ENCODE measurements at regions not wholly inside any gene's neighbourhood (a gene's known extent, or its start where the extent isn't known, plus 50 kb on each side); places are given as distances from the start of the nearest gene placed in this dataset.

DNA sequence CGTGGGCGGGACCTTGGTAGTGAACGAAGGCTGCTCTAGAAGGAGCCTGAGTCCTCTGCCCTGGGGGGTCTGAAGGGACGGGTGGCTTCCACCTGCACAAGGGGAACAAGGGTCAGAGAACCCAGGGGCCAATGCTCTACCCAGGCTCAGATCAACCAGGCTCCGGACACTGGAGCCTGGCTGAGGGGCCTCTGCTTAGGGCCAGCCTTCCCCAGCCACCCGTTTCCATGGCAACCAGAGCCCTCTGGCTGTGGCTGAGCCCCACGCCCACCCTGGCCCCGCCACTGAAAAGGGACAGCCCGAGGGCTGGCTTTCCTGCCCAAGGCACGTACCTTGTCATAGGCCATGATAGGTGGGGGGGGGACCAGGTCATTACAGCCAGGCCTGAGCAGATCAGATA lies 724.6 kb downstream of the PTPRU start (continued):
- TF ChIP-seq MEIS1 (CRISPR knock-in tag; IDR thresholded peaks at IDR 0.05; ENCODE audit: borderline replicate concordance) (no peak), MIXL1 (CRISPR knock-in tag; IDR thresholded peaks at IDR 0.05) (no peak), ETV6 (CRISPR knock-in tag; conservative IDR thresholded peaks at IDR 0.05) (no peak)
- TF ChIP-seq, protein P1, sequence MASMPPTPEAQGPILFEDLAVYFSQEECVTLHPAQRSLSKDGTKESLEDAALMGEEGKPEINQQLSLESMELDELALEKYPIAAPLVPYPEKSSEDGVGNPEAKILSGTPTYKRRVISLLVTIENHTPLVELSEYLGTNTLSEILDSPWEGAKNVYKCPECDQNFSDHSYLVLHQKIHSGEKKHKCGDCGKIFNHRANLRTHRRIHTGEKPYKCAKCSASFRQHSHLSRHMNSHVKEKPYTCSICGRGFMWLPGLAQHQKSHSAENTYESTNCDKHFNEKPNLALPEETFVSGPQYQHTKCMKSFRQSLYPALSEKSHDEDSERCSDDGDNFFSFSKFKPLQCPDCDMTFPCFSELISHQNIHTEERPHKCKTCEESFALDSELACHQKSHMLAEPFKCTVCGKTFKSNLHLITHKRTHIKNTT (CRISPR knock-in tag; IDR thresholded peaks at IDR 0.05): no peak

DNA sequence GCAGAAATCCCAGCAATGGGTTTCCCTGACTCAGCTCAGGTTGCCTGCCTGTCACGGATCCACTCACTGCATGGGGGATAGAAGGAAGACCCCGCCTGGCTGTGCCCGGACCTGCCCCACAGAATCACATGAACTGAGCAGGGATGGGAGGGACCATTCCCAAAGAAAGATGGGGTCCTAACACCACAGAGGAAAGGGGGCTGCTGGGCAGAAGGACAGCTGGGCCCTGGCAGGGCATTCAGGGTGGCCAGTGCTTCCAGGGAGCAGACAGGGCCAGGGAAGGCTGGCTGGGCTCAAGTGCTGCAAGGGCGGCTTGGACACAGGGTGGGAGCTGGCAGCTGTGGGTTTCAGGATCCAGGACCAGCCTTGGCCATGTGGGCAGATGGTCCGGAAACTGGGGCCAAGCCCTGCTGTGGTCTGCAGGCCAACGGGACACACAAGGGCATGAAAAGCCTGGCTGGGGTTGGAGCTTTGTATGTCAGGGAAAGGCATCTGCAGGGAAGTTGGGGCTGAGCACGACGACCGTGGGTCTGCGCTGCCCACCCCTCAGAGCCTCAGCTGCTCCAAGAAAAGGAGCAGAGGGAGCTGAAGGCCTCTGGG lies 723.9 kb downstream of the PTPRU start:
- WGBS (ENCODE audit: low lambda C conversion rate): 0% methylated on average over 1 of the region's 10 CpGs
- H2AFZ ChIP-seq (ENCODE audit: low read length): no peak overlapping the region
- CTCF ChIA-PET (ENCODE audit: low intra/inter-chr PET ratio, low total read pairs): no interaction called here
- H3K27ac ChIP-seq (ENCODE audit: extremely low read length, insufficient read depth, low read length): no peak overlapping the region
- DNase-seq (ENCODE audit: low spot score): no peak
- no peak for TF ChIP-seq ISX (CRISPR knock-in tag; conservative IDR thresholded peaks at IDR 0.05)
- TF ChIP-seq, protein P2, sequence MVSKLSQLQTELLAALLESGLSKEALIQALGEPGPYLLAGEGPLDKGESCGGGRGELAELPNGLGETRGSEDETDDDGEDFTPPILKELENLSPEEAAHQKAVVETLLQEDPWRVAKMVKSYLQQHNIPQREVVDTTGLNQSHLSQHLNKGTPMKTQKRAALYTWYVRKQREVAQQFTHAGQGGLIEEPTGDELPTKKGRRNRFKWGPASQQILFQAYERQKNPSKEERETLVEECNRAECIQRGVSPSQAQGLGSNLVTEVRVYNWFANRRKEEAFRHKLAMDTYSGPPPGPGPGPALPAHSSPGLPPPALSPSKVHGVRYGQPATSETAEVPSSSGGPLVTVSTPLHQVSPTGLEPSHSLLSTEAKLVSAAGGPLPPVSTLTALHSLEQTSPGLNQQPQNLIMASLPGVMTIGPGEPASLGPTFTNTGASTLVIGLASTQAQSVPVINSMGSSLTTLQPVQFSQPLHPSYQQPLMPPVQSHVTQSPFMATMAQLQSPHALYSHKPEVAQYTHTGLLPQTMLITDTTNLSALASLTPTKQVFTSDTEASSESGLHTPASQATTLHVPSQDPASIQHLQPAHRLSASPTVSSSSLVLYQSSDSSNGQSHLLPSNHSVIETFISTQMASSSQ (IDR thresholded peaks at IDR 0.05; ENCODE audit: low read depth): no peak
- TF ChIP-seq, protein P2 (CRISPR knock-in tag; IDR thresholded peaks at IDR 0.05; ENCODE audit: borderline replicate concordance): no peak
- TF ChIP-seq KLF9 (CRISPR knock-in tag; IDR thresholded peaks at IDR 0.05; ENCODE audit: low read depth): no peak
- no peak for TF ChIP-seq ZNF121 (CRISPR knock-in tag; IDR thresholded peaks at IDR 0.05)
- TF ChIP-seq, protein P3, sequence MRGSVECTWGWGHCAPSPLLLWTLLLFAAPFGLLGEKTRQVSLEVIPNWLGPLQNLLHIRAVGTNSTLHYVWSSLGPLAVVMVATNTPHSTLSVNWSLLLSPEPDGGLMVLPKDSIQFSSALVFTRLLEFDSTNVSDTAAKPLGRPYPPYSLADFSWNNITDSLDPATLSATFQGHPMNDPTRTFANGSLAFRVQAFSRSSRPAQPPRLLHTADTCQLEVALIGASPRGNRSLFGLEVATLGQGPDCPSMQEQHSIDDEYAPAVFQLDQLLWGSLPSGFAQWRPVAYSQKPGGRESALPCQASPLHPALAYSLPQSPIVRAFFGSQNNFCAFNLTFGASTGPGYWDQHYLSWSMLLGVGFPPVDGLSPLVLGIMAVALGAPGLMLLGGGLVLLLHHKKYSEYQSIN (CRISPR knock-in tag; IDR thresholded peaks at IDR 0.05; ENCODE audit: borderline replicate concordance): no peak
- no peak for TF ChIP-seq ZNF354B (CRISPR knock-in tag; IDR thresholded peaks at IDR 0.05)
- TF ChIP-seq, protein P4, sequence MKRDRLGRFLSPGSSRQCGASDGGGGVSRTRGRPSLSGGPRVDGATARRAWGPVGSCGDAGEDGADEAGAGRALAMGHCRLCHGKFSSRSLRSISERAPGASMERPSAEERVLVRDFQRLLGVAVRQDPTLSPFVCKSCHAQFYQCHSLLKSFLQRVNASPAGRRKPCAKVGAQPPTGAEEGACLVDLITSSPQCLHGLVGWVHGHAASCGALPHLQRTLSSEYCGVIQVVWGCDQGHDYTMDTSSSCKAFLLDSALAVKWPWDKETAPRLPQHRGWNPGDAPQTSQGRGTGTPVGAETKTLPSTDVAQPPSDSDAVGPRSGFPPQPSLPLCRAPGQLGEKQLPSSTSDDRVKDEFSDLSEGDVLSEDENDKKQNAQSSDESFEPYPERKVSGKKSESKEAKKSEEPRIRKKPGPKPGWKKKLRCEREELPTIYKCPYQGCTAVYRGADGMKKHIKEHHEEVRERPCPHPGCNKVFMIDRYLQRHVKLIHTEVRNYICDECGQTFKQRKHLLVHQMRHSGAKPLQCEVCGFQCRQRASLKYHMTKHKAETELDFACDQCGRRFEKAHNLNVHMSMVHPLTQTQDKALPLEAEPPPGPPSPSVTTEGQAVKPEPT (CRISPR knock-in tag; IDR thresholded peaks at IDR 0.05; ENCODE audit: low read depth): no peak
- TF ChIP-seq TARDBP (CRISPR knock-in tag; IDR thresholded peaks at IDR 0.05): no peak
- TF ChIP-seq, protein P5, sequence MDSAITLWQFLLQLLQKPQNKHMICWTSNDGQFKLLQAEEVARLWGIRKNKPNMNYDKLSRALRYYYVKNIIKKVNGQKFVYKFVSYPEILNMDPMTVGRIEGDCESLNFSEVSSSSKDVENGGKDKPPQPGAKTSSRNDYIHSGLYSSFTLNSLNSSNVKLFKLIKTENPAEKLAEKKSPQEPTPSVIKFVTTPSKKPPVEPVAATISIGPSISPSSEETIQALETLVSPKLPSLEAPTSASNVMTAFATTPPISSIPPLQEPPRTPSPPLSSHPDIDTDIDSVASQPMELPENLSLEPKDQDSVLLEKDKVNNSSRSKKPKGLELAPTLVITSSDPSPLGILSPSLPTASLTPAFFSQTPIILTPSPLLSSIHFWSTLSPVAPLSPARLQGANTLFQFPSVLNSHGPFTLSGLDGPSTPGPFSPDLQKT (CRISPR knock-in tag; IDR thresholded peaks at IDR 0.05; ENCODE audit: borderline replicate concordance): no peak
- H3K4me1 ChIP-seq (ENCODE audit: insufficient read depth, low read length): no peaks in the 10 kb centered on the region
- POLR2A ChIA-PET: no interaction called here
- intact Hi-C loops (cut with micrococcal nuclease; ENCODE audit: unreplicated experiment) (no loop called here), in situ Hi-C loops (cut with HindIII; ENCODE audit: extremely low pct_ligation_motif_present, low pct_unique_long_range_greater_than_20kb) (no loop called here)
- no peak overlapping the region for H3K4me3 ChIP-seq (replicated peaks in 1 of 3; ENCODE audit: insufficient read depth in 1 of 3, low read depth in 2 of 3, low read length in 3 of 3)
- FAIRE-seq: no peak
- H3K4me2 ChIP-seq (ENCODE audit: low read depth, low read length): no peak overlapping the region
- H3K27me3 ChIP-seq (ENCODE audit: control insufficient read depth in 1 of 2, insufficient read depth in 2 of 2, low read length in 2 of 2): no peaks in the 10 kb centered on the region
- no peaks in the 10 kb centered on the region for H4K20me1 ChIP-seq (ENCODE audit: insufficient read depth, low read length)
- no peak overlapping the region for H3K9ac ChIP-seq (ENCODE audit: insufficient read depth, low read depth, low read length)
- ATAC-seq: no peak
- no peaks in the 10 kb centered on the region for H3K9me3 ChIP-seq (ENCODE audit: low read length)
- no peaks in the 10 kb centered on the region for H3K79me2 ChIP-seq (ENCODE audit: insufficient read depth, low read length)
- no TSS peak for BruUV-seq (replicated peaks)
- H3K36me3 ChIP-seq (replicated peaks in 1 of 2; ENCODE audit: control insufficient read depth in 1 of 2, insufficient read depth in 2 of 2, low read length in 2 of 2): no peaks in the 10 kb centered on the region
